A549 (cell line): ENCODE measurements at regions not wholly inside any gene's neighbourhood (a gene's known extent, or its start where the extent isn't known, plus 50 kb on each side); places are given as distances from the start of the nearest gene placed in this dataset.

ENCODE experiments used
- ATAC-seq, 2 experiments: fragments of 200-7000 bp in 1 of 2; fragments of >200 bp in 1 of 2; cut with Nextera tagmentation in 1 of 2; cut with Tn5 transposase in 1 of 2; 3 replicates each; pipeline versions ENCODE4 v1.8.0 to v1.9.1; 2018 to 2020; ENCODE audit warnings: mild to moderate bottlenecking in 1 of 2, moderate library complexity in 1 of 2
- CTCF ChIA-PET: fragments of 300-600 bp; sonication (Branson Sonifier 250); formaldehyde crosslinking; extraction: SDS; loops from one replicate; lab custom pipeline; 2021; ENCODE audit warnings: antibody characterized with exemption, inconsistent platforms; lab: Yijun Ruan, JAX
- POLR2A ChIA-PET: fragments of 350-600 bp; formaldehyde crosslinking; extraction: SDS; loops from one replicate; lab custom pipeline; 2021; ENCODE audit warnings: antibody characterized with exemption, inconsistent platforms; lab: Yijun Ruan, JAX
- DNase-seq, 2 experiments: peaks; one replicate each; pipeline versions ENCODE4 v3.0.0 to v3.0.0-alpha.2; 2011 to 2016; ENCODE audit warnings: low read depth in 1 of 2, low spot score in 1 of 2
- FAIRE-seq: peaks from 2 replicates; lab custom pipeline; 2011; peaks lifted over from hg19 to GRCh38; lab: Jason Lieb, UNC
- H3K27ac ChIP-seq, 2 experiments: fragments of >200 bp; sonication (Bioruptor Twin); formaldehyde crosslinking; 3 replicates each; pipeline ENCODE4 v1.5.1; 2016 to 2017
- H3K4me1 ChIP-seq: fragments of >200 bp; sonication (Bioruptor Twin); formaldehyde crosslinking; 3 replicates; pipeline ENCODE4 v1.6.1; 2016
- H3K4me2 ChIP-seq: fragments of >200 bp; sonication (Bioruptor Twin); formaldehyde crosslinking; 3 replicates; pipeline ENCODE4 v1.6.1; 2016
- H3K4me3 ChIP-seq: fragments of >200 bp; sonication (Bioruptor Twin); formaldehyde crosslinking; 3 replicates; pipeline ENCODE4 v1.5.1; 2016
- H3K9me3 ChIP-seq: fragments of >200 bp; sonication (Bioruptor Twin); formaldehyde crosslinking; 3 replicates; pipeline ENCODE4 v1.6.1; 2016
- BHLHE40 ChIP-seq: IDR thresholded peaks from 2 replicates; pipeline ENCODE4 v1.6.1; 2012; ENCODE audit warnings: low read depth, low read length, inconsistent platforms
- CBX8 ChIP-seq: fragments of 200-600 bp; sonication (generic); IDR thresholded peaks from 2 replicates; pipeline ENCODE4 v1.6.1; 2016
- CEBPB ChIP-seq, 2 experiments: fragments of >200 bp in 1 of 2; sonication (Bioruptor Twin) in 1 of 2; formaldehyde crosslinking in 1 of 2; IDR thresholded peaks; 2 replicates each; pipeline ENCODE4 v1.6.1; 2012 to 2016
- ESRRA ChIP-seq: fragments of 150-350 bp; IDR thresholded peaks from 2 replicates; pipeline ENCODE4 v1.6.1; 2014; ENCODE audit warnings: mild to moderate bottlenecking, low read length, borderline replicate concordance
- FOSL2 ChIP-seq, 2 experiments: fragments of 450-650 bp in 1 of 2; fragments of >200 bp in 1 of 2; sonication (Bioruptor Twin) in 1 of 2; formaldehyde crosslinking; IDR thresholded peaks; 2 replicates each; pipeline versions ENCODE4 v1.5.0 to v1.6.1; 2016 to 2020; ENCODE audit warnings: mild to moderate bottlenecking in 1 of 2, moderate library complexity in 1 of 2
- HDAC2 ChIP-seq: fragments of 200-600 bp; sonication (generic); IDR thresholded peaks from 2 replicates; pipeline ENCODE4 v1.6.1; 2016
- HOXB5 ChIP-seq: fragments of 250-450 bp; sonication (Bioruptor Pico); IDR thresholded peaks from 2 replicates; pipeline ENCODE4 v1.5.0; 2020; ENCODE audit warnings: mild to moderate bottlenecking, moderate library complexity
- JUNB ChIP-seq: fragments of >200 bp; sonication (Bioruptor Twin); formaldehyde crosslinking; IDR thresholded peaks from 2 replicates; pipeline ENCODE4 v1.6.1; 2016
- KDM1A ChIP-seq: fragments of 200-600 bp; sonication (generic); IDR thresholded peaks from 2 replicates; pipeline ENCODE4 v1.6.1; 2016; ENCODE audit warnings: low read depth, mild to moderate bottlenecking
- KDM5A ChIP-seq: fragments of 200-600 bp; sonication (generic); IDR thresholded peaks from 2 replicates; pipeline ENCODE4 v1.6.1; 2016; ENCODE audit warnings: antibody characterized with exemption, mild to moderate bottlenecking
- NR3C1 ChIP-seq: fragments of >200 bp; sonication (Bioruptor Twin); formaldehyde crosslinking; IDR thresholded peaks from 3 replicates; pipeline ENCODE4 v1.6.1; 2017
- PHF8 ChIP-seq: fragments of 200-600 bp; sonication (generic); IDR thresholded peaks from 2 replicates; pipeline ENCODE4 v1.6.1; 2016; ENCODE audit warnings: low read depth, mild to moderate bottlenecking, antibody characterized with exemption, moderate library complexity, borderline replicate concordance
- POLR2A ChIP-seq: IDR thresholded peaks from 2 replicates; pipeline ENCODE4 v1.6.1; 2012; ENCODE audit warnings: mild to moderate bottlenecking, low read length
- RFX5 ChIP-seq: fragments of 450-650 bp; IDR thresholded peaks from 2 replicates; pipeline ENCODE4 v1.7.1; 2014; ENCODE audit warnings: antibody characterized with exemption, mild to moderate bottlenecking, moderate library complexity
- SMC3 ChIP-seq: fragments of >200 bp; sonication (Bioruptor Twin); formaldehyde crosslinking; IDR thresholded peaks from 3 replicates; pipeline ENCODE4 v1.6.1; 2018; ENCODE audit warnings: inconsistent platforms
- TP53 ChIP-seq: fragments of 250-450 bp; sonication (Bioruptor Pico); IDR thresholded peaks from 2 replicates; pipeline ENCODE4 v1.5.0; 2021; ENCODE audit warnings: mild to moderate bottlenecking, moderate library complexity
- ZNF302 ChIP-seq: fragments of 250-450 bp; sonication (Bioruptor Pico); IDR thresholded peaks from 2 replicates; pipeline ENCODE4 v1.9.0; 2021; ENCODE audit warnings: inconsistent platforms, mild to moderate bottlenecking, moderate library complexity
- WGBS: methylation state at CpG from one replicate; pipeline ENCODE4 v1.1.6; 2017; ENCODE audit errors: missing lambda C conversion rate; 5-methylcytosine and 5-hydroxymethylcytosine counted together
- small RNA-seq, 6 experiments: library from RNA; depleted of rRNA; stranded (forward); fragments of <200 nt; gene quantifications; one replicate each; pipeline ENCODE3, GENCODE V24; 2012
- TF ChIP-seq, protein P1 (sequence below): fragments of 150-350 bp; IDR thresholded peaks from 2 replicates; pipeline ENCODE4 v1.6.1; 2014; ENCODE audit warnings: low read depth, mild to moderate bottlenecking, low read length
- TF ChIP-seq, protein P2 (sequence below): fragments of >200 bp; sonication (Bioruptor Twin); formaldehyde crosslinking; IDR thresholded peaks from 3 replicates; pipeline ENCODE4 v1.6.1; 2016
- TF ChIP-seq, protein P3 (sequence below): IDR thresholded peaks from 2 replicates; pipeline ENCODE4 v1.6.1; 2012

DNA sequence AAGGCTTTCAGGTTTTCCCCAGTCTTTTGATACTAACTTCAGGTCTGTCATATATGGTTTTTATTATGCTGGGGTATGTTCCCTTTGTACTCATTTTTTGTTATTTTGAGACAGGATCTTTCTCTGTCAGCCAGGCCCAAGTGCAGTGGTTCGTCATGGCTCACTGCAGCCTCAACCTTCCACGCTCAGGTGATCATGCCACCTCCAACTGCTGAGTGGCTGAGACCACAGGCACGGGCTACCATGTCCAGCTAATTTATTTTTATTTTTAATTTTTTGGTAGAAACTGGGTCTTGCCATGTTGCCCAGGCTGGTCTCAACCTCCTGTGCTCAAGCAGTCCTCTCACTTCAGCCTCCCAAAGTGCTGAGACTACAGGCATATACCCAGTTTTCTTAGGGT, 50.6 kb upstream of the PDGFD start:
- DNase-seq (no peak), FAIRE-seq (no peak), ATAC-seq (no peak)
- Histone ChIP-seq H3K4me3 (no peak overlapping the region), H3K4me1 (no peaks in the 10 kb centered on the region), H3K4me2 (no peak overlapping the region), H3K27ac (no peak overlapping the region), H3K9me3 (0 out of 3 replicates have a peak, but pooled peaks cover 2% of the 10 kb centered on the region)
- 21% methylated on average over 3 of the region's 3 CpGs for WGBS
- TF ChIP-seq BHLHE40: no peak
- no peak for TF ChIP-seq FOSL2 (IDR thresholded peaks at IDR 0.05)
- TF ChIP-seq FOSL2 (CRISPR knock-in tag; IDR thresholded peaks at IDR 0.05): no peak
- TF ChIP-seq PHF8: no peak
- TF ChIP-seq CEBPB (IDR thresholded peaks at IDR 0.05): no peak
- TF ChIP-seq RFX5: no peak
- no peak for TF ChIP-seq JUNB
- TF ChIP-seq, protein P1, sequence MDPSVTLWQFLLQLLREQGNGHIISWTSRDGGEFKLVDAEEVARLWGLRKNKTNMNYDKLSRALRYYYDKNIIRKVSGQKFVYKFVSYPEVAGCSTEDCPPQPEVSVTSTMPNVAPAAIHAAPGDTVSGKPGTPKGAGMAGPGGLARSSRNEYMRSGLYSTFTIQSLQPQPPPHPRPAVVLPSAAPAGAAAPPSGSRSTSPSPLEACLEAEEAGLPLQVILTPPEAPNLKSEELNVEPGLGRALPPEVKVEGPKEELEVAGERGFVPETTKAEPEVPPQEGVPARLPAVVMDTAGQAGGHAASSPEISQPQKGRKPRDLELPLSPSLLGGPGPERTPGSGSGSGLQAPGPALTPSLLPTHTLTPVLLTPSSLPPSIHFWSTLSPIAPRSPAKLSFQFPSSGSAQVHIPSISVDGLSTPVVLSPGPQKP: no peak
- TF ChIP-seq POLR2A: no peak
- TF ChIP-seq NR3C1: no peak
- no peak for TF ChIP-seq TP53 (CRISPR knock-in tag)
- no peak for TF ChIP-seq HOXB5 (CRISPR knock-in tag)
- no peak for TF ChIP-seq ESRRA
- TF ChIP-seq KDM5A: no peak
- no peak for TF ChIP-seq ZNF302
- TF ChIP-seq, protein P2, sequence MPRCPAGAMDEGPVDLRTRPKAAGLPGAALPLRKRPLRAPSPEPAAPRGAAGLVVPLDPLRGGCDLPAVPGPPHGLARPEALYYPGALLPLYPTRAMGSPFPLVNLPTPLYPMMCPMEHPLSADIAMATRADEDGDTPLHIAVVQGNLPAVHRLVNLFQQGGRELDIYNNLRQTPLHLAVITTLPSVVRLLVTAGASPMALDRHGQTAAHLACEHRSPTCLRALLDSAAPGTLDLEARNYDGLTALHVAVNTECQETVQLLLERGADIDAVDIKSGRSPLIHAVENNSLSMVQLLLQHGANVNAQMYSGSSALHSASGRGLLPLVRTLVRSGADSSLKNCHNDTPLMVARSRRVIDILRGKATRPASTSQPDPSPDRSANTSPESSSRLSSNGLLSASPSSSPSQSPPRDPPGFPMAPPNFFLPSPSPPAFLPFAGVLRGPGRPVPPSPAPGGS: no peak
- TF ChIP-seq KDM1A: no peak
- TF ChIP-seq, protein P3, sequence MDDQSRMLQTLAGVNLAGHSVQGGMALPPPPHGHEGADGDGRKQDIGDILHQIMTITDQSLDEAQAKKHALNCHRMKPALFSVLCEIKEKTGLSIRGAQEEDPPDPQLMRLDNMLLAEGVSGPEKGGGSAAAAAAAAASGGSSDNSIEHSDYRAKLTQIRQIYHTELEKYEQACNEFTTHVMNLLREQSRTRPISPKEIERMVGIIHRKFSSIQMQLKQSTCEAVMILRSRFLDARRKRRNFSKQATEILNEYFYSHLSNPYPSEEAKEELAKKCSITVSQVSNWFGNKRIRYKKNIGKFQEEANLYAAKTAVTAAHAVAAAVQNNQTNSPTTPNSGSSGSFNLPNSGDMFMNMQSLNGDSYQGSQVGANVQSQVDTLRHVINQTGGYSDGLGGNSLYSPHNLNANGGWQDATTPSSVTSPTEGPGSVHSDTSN: no peak
- TF ChIP-seq SMC3: no peak
- TF ChIP-seq HDAC2: no peak
- TF ChIP-seq CBX8: no peak
- ChIA-PET POLR2A (no interaction called here), CTCF (no interaction called here)

Small RNA genes in the stretch of these regions (small RNA-seq; reads per million reads assigned to genes)
- 0 reads per million in 6 experiments for gene AP001485.1
- 0 reads per million in 6 experiments for gene MIR7641-1
